Keratinocyte (primary cell): ENCODE measurements at regions not wholly inside any gene's neighbourhood (a gene's known extent, or its start where the extent isn't known, plus 50 kb on each side); places are given as distances from the start of the nearest gene placed in this dataset.

Source experiments
- DNase-seq: peaks from one replicate; pipeline ENCODE4 v3.0.0-alpha.2; 2011; ENCODE audit warnings: low read depth, missing footprints, low spot score
- FAIRE-seq: peaks from 2 replicates; lab custom pipeline; 2011; peaks lifted over from hg19 to GRCh38; lab: Jason Lieb, UNC
- H2AFZ ChIP-seq: 2 replicates; pipeline ENCODE4 v1.6.0; 2012; ENCODE audit warnings: low read length, control low read depth, inconsistent platforms; ENCODE audit not compliant: control insufficient read depth
- H3K27ac ChIP-seq: 2 replicates; pipeline ENCODE4 v1.5.1; 2011; ENCODE audit warnings: low read length; ENCODE audit not compliant: control insufficient read depth, insufficient read depth
- H3K27me3 ChIP-seq: 3 replicates; pipeline ENCODE4 v1.6.0; 2011; ENCODE audit warnings: low read length; ENCODE audit not compliant: control insufficient read depth, insufficient read depth; ENCODE audit errors: extremely low read depth
- H3K36me3 ChIP-seq, 2 experiments: 2 replicates in 1 of 2; 3 replicates in 1 of 2; pipeline ENCODE4 v1.5.1; 2011; ENCODE audit warnings: low read length in 2 of 2, mild to moderate bottlenecking in 1 of 2; ENCODE audit not compliant: control insufficient read depth in 2 of 2, insufficient read depth in 2 of 2; ENCODE audit errors: extremely low read depth in 1 of 2
- H3K4me1 ChIP-seq: 3 replicates; pipeline ENCODE4 v1.5.1; 2011; ENCODE audit warnings: low read length; ENCODE audit not compliant: control insufficient read depth, insufficient read depth; ENCODE audit errors: extremely low read depth
- H3K4me2 ChIP-seq: 3 replicates; pipeline ENCODE4 v1.6.0; 2011; ENCODE audit warnings: low read depth, low read length; ENCODE audit not compliant: control insufficient read depth, insufficient read depth; ENCODE audit errors: extremely low read depth
- H3K4me3 ChIP-seq, 3 experiments: fragments of 200-600 bp in 1 of 3; sonication (generic) in 1 of 3; 2 replicates in 2 of 3; 3 replicates in 1 of 3; pipeline ENCODE4 v1.5.1; 2011 to 2016; ENCODE audit warnings: low read length in 3 of 3, mild to moderate bottlenecking in 3 of 3, control low read depth in 2 of 3, inconsistent platforms in 1 of 3, low read depth in 1 of 3, mixed read lengths in 1 of 3, mixed run types in 1 of 3, moderate library complexity in 1 of 3; ENCODE audit not compliant: control insufficient read depth in 2 of 3, insufficient read depth in 2 of 3; ENCODE audit errors: extremely low read depth in 1 of 3
- H3K79me2 ChIP-seq: 2 replicates; pipeline ENCODE4 v1.6.0; 2012; ENCODE audit warnings: low read length; ENCODE audit not compliant: control insufficient read depth, insufficient read depth
- H3K9ac ChIP-seq: 3 replicates; pipeline ENCODE4 v1.6.0; 2011; ENCODE audit warnings: low read length; ENCODE audit not compliant: control insufficient read depth, insufficient read depth; ENCODE audit errors: extremely low read depth
- H3K9me1 ChIP-seq: 3 replicates; pipeline ENCODE4 v1.6.0; 2011; ENCODE audit warnings: low read length; ENCODE audit not compliant: control insufficient read depth, insufficient read depth; ENCODE audit errors: extremely low read depth
- H3K9me3 ChIP-seq: 2 replicates; pipeline ENCODE4 v1.5.1; 2012; ENCODE audit warnings: low read depth, low read length; ENCODE audit not compliant: control insufficient read depth
- H4K20me1 ChIP-seq: 3 replicates; pipeline ENCODE4 v1.6.0; 2011; ENCODE audit warnings: low read length; ENCODE audit not compliant: control insufficient read depth, insufficient read depth; ENCODE audit errors: extremely low read depth
- CTCF ChIP-seq, 3 experiments: IDR thresholded peaks in 1 of 3; conservative IDR thresholded peaks in 1 of 3; optimal IDR thresholded peaks in 1 of 3; 2 replicates in 2 of 3; 3 replicates in 1 of 3; pipeline versions ENCODE3 to v1.5.1; 2011; ENCODE audit warnings: low read length in 3 of 3, mild to moderate bottlenecking in 3 of 3, moderate library complexity in 2 of 3, control low read depth in 1 of 3, inconsistent platforms in 1 of 3; ENCODE audit not compliant: insufficient read depth in 2 of 3; ENCODE audit errors: extremely low read depth in 1 of 3
- EZH2 ChIP-seq: IDR thresholded peaks from one replicate; pipeline ENCODE4 v1.6.1; 2012; ENCODE audit warnings: inconsistent platforms, mild to moderate bottlenecking, low read length, moderate library complexity
- dilution Hi-C: fragments of 300-500 bp; cut with MboI; formaldehyde crosslinking; loops from one replicate; pipeline ENCODE4 v1.7.0; 2020; ENCODE audit warnings: low sequenced_read_pairs; ENCODE audit not compliant: extremely low pct_ligation_motif_present

- dilution Hi-C loops = no loop called here
- no peaks in the 10 kb centered on the region for H3K79me2 ChIP-seq
- no peaks in the 10 kb centered on the region for H4K20me1 ChIP-seq
- H3K36me3 ChIP-seq = no peaks in the 10 kb centered on the region
- no peak overlapping the region for H2AFZ ChIP-seq
- no peak overlapping the region for H3K27ac ChIP-seq
- H3K4me3 ChIP-seq = no peak overlapping the region
- FAIRE-seq (no peak), DNase-seq (no peak)
- no peaks in the 10 kb centered on the region for H3K9me1 ChIP-seq
- H3K9me3 ChIP-seq = no peaks in the 10 kb centered on the region
- H3K4me1 ChIP-seq = no peaks in the 10 kb centered on the region
- no peak for TF ChIP-seq EZH2
- no peak for TF ChIP-seq CTCF (optimal IDR thresholded peaks at IDR 0.05 in 1 of 3, IDR thresholded peaks at IDR 0.05 in 1 of 3, conservative IDR thresholded peaks at IDR 0.05 in 1 of 3; ENCODE audit: extremely low read depth in 1 of 3, insufficient read depth in 2 of 3, low read length in 3 of 3)
- no peak overlapping the region for H3K9ac ChIP-seq
- no peak overlapping the region for H3K4me2 ChIP-seq
- H3K27me3 ChIP-seq = no peaks in the 10 kb centered on the region
Observed at GRCh38 chr13:80558074-80558473, 217.1 kb upstream of the SPRY2 start.

- H3K27ac ChIP-seq = no peak overlapping the region
- H3K27me3 ChIP-seq = no peaks in the 10 kb centered on the region
- no peaks in the 10 kb centered on the region for H3K79me2 ChIP-seq
- no peaks in the 10 kb centered on the region for H4K20me1 ChIP-seq
- dilution Hi-C loops = no loop called here
- FAIRE-seq (no peak), DNase-seq (no peak)
- H3K9me1 ChIP-seq = no peaks in the 10 kb centered on the region
- no peak overlapping the region for H3K9ac ChIP-seq
- H3K4me1 ChIP-seq = no peaks in the 10 kb centered on the region
- TF ChIP-seq CTCF (optimal IDR thresholded peaks at IDR 0.05 in 1 of 3, IDR thresholded peaks at IDR 0.05 in 1 of 3, conservative IDR thresholded peaks at IDR 0.05 in 1 of 3; ENCODE audit: extremely low read depth in 1 of 3, insufficient read depth in 2 of 3, low read length in 3 of 3) = no peak
- no peak for TF ChIP-seq EZH2
- H2AFZ ChIP-seq = no peak overlapping the region
- no peak overlapping the region for H3K4me3 ChIP-seq
- no peaks in the 10 kb centered on the region for H3K36me3 ChIP-seq
- no peak overlapping the region for H3K4me2 ChIP-seq
- H3K9me3 ChIP-seq = no peaks in the 10 kb centered on the region
Observed at GRCh38 chr13:80555796-80556678, 215.1 kb upstream of the SPRY2 start.
